ENCODE measurements at regions not wholly inside any gene's neighbourhood (a gene's known extent, or its start where the extent isn't known, plus 50 kb on each side); places are given as distances from the start of the nearest gene placed in this dataset.

DNA sequence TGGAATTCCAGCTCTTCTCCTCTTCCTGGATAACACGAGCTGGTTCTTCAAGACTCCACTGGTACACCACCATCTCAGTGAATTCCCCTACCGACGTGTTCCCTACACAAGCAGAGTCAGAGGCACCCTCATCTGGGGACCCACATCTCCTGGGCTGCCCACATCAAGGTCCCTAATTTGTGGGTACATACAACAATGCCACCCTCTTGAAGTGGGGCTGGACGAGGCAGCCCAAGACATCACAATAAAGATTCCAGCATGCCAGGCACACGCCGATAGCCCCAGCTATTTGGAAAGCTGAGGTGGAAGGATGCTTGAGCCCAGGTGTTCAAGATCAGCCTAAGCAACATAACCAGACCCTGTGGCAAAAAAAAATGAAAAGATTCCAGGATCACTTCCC lies 221.2 kb upstream of the LINGO1 start:
- TF ChIP-seq BHLHE40 (IDR thresholded peaks at IDR 0.05; ENCODE audit: borderline replicate concordance) (no peak), NFRKB (IDR thresholded peaks at IDR 0.05) (no peak), L3MBTL2 (conservative IDR thresholded peaks at IDR 0.05) (no peak), TARDBP (IDR thresholded peaks at IDR 0.05) (no peak), SP1 (IDR thresholded peaks at IDR 0.05) (no peak), HDGF (IDR thresholded peaks at IDR 0.05; ENCODE audit: borderline replicate concordance) (no peak), ZNF384 (IDR thresholded peaks at IDR 0.05) (no peak), ELF4 (IDR thresholded peaks at IDR 0.05) (no peak)

All from HEK293T (cell line).